ENCODE measurements at regions not wholly inside any gene's neighbourhood (a gene's known extent, or its start where the extent isn't known, plus 50 kb on each side); places are given as distances from the start of the nearest gene placed in this dataset.

DNA sequence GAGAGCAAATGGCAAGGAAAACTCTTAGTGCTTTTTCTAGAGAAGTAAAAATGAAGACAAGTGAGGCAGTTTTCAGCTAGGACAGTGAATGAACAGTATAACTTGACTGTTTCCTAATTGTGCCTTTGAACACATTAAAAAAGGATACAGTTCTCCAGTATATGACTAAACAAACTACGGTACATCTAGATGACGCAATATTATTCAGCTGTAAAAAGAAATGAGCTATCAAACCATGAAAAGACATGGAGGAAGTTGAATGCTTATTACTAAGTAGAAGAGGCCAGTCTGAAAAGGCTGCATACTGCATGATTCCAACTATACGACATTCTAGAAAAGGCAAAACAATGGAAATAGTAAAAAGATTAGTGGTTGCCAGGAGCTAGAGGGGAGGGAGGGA, 206.3 kb downstream of the SIPA1L2 start:
- DNase-seq (ENCODE audit: low read depth) (peak; percentile 49), FAIRE-seq (no peak)
- Histone ChIP-seq H3K36me3 (ENCODE audit: control insufficient read depth, insufficient read depth, low read length) (peaks cover 2% of the 10 kb centered on the region), H3K27me3 (ENCODE audit: control insufficient read depth, insufficient read depth, low read length) (no peaks in the 10 kb centered on the region), H3K4me3 (ENCODE audit: low read depth, low read length) (no peak overlapping the region)
- TF ChIP-seq CTCF (IDR thresholded peaks at IDR 0.05; ENCODE audit: insufficient read depth, low read length, severe bottlenecking): no peak

DNA sequence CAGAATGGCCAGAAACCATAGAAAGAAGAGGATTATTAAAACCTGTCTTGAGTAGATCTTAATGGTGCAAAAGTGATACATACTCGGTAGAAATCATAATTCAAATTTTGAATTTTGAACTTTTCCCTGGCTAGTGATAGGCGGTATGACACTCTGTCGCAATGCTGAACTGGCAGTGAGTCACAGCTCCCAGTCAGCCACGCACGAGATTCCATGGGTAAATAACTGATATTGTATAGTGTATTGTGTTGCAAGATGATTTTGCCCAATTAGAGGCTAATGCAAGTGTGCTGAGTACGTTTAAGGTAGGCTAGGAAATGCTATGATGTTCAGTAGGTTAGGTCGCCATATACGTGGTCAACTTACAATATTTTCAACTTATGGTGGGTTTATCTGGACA, 207.0 kb downstream of the SIPA1L2 start:
- Histone ChIP-seq H3K36me3 (ENCODE audit: control insufficient read depth, insufficient read depth, low read length) (peaks cover under 1% of the 10 kb centered on the region), H3K4me3 (ENCODE audit: low read depth, low read length) (no peak overlapping the region), H3K27me3 (ENCODE audit: control insufficient read depth, insufficient read depth, low read length) (no peaks in the 10 kb centered on the region)
- TF ChIP-seq CTCF (IDR thresholded peaks at IDR 0.05; ENCODE audit: insufficient read depth, low read length, severe bottlenecking): no peak
- DNase-seq (ENCODE audit: low read depth) (peak; percentile 73), FAIRE-seq (no peak)

DNA sequence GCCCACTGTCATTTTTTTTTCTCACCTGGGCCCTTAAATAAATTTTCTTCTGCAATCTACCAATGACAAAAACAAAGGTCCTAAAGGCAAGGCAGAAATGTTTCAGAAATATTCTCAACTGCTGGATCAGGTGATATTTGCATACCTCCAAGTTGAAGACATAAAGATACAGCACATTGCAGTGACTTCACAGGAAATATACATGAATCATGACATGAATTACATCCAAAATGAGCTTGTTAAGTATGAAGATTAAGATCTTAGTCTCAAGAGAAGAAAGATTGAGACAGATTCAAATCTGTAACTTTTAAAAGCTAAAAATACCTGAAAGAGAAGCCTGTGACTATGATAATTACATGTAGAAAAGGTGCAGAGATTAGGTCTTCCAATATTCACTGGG, 207.8 kb downstream of the SIPA1L2 start:
- FAIRE-seq (no peak), DNase-seq (ENCODE audit: low read depth) (peak; percentile 81)
- Histone ChIP-seq H3K36me3 (ENCODE audit: control insufficient read depth, insufficient read depth, low read length) (no peaks in the 10 kb centered on the region), H3K4me3 (ENCODE audit: low read depth, low read length) (no peak overlapping the region), H3K27me3 (ENCODE audit: control insufficient read depth, insufficient read depth, low read length) (no peaks in the 10 kb centered on the region)
- TF ChIP-seq CTCF (IDR thresholded peaks at IDR 0.05; ENCODE audit: insufficient read depth, low read length, severe bottlenecking): no peak

DNA sequence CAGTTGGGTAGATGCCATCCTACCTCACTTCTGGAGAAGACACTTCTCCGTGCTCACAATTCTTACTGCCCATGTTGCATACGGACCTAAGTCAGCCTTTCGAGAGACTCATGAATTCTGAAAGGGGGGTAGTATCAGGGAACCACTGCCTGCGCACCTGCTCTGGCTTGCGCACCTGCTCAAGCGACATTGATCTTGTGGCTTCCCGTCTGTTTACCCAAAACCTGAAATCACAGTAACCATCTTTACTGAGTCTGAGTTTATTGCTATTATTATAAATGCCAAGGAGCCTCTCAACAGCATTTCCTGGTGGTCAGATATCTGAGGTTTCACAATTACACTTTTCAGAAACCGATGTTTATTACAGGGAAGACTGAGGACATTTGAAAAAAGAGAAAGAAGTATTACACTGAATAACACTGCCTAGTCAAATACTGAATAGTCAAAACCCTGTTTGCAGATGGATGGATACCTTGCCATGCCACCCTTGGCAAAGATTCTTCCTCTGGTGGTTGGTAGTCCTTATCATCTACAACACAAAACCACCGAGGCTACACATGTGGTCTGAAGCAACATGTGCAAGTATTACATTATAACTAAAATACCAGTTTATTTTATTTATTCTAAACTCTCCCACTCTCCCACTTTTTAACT, 208.7 kb downstream of the SIPA1L2 start:
- no peak for FAIRE-seq
- H3K27me3 ChIP-seq (ENCODE audit: control insufficient read depth, insufficient read depth, low read length): no peaks in the 10 kb centered on the region
- no peak for TF ChIP-seq CTCF (IDR thresholded peaks at IDR 0.05; ENCODE audit: insufficient read depth, low read length, severe bottlenecking)

DNA sequence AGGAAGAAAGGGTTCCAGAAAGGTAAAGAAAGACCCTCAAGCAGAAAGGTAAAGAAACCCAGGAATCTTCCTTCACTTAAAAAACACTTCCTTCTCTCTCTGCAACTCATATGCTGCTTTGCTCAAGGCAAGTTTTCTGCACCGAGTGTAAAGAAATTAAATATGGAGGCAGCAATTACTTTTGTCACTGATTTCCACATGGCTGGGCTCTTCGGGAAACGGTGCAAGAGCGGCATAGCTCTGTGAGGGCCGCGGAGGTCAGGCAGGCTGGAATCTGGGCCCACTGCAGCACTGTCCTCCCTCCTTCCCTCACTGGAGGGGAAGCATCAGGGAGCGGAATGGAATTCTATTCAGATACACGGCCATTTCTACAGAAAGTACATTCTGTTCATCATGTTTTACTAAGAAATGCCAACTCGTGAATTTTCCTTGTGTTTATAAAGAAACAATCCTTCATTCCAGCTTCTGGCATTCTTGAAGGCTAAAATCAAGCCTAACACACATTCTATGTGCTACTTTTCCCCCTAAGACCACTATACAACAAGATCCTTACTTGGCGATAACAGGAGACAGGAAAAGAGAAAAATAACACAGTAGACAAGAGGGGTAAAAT, 212.2 kb downstream of the SIPA1L2 start:
- H3K4me3 ChIP-seq (ENCODE audit: low read depth, low read length): no peak overlapping the region
- H3K27me3 ChIP-seq (ENCODE audit: control insufficient read depth, insufficient read depth, low read length): no peaks in the 10 kb centered on the region
- H3K36me3 ChIP-seq (ENCODE audit: control insufficient read depth, insufficient read depth, low read length): peaks cover 7% of the 10 kb centered on the region
- no peak for DNase-seq (ENCODE audit: low read depth)
- TF ChIP-seq CTCF (IDR thresholded peaks at IDR 0.05; ENCODE audit: insufficient read depth, low read length, severe bottlenecking): no peak
- FAIRE-seq: no peak

More for the DNA sequence above, 208.7 kb downstream of the SIPA1L2 start:
- no peak for DNase-seq (ENCODE audit: low read depth)
- Histone ChIP-seq H3K36me3 (ENCODE audit: control insufficient read depth, insufficient read depth, low read length) (no peaks in the 10 kb centered on the region), H3K4me3 (ENCODE audit: low read depth, low read length) (no peak overlapping the region)
